Loucy (cell line): ENCODE measurements at regions not wholly inside any gene's neighbourhood (a gene's known extent, or its start where the extent isn't known, plus 50 kb on each side); places are given as distances from the start of the nearest gene placed in this dataset.

Experiments used
- EZH2phosphoT487 ChIP-seq: fragments of 200-600 bp; IDR thresholded peaks from 2 replicates; pipeline ENCODE4 v1.6.1; 2018; ENCODE audit warnings: antibody characterized with exemption, mild to moderate bottlenecking, moderate library complexity, borderline replicate concordance
- TF ChIP-seq, protein P1 (sequence below): fragments of 200-600 bp; sonication (generic); conservative IDR thresholded peaks from 2 replicates; pipeline ENCODE4 v1.5.1; 2014; ENCODE audit warnings: mild to moderate bottlenecking, antibody characterized with exemption, low read length

DNA sequence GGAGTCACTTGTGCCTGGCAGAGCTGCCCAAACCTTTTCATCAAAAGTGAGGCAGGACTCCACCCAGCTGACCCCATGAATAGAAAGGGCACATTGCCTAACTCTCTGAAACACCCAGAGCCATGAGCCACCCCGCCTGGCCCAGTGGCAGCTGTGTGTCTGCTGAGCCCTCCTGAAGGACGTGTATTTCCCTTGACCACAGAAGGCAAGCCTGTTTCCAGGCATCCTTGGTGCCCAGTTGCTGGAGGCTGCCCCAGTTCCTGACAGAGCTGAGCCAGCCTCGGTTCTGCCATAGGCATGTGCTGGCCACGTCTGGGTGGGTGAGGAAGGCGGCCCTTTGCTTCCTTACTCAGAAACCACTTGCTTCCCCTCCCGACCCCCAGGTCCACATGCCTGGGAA lies 124.7 kb upstream of the GLI2 start:
- TF ChIP-seq, protein P1, sequence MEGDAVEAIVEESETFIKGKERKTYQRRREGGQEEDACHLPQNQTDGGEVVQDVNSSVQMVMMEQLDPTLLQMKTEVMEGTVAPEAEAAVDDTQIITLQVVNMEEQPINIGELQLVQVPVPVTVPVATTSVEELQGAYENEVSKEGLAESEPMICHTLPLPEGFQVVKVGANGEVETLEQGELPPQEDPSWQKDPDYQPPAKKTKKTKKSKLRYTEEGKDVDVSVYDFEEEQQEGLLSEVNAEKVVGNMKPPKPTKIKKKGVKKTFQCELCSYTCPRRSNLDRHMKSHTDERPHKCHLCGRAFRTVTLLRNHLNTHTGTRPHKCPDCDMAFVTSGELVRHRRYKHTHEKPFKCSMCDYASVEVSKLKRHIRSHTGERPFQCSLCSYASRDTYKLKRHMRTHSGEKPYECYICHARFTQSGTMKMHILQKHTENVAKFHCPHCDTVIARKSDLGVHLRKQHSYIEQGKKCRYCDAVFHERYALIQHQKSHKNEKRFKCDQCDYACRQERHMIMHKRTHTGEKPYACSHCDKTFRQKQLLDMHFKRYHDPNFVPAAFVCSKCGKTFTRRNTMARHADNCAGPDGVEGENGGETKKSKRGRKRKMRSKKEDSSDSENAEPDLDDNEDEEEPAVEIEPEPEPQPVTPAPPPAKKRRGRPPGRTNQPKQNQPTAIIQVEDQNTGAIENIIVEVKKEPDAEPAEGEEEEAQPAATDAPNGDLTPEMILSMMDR = no peak
- TF ChIP-seq EZH2phosphoT487 = no peak
